DND-41 (cell line): ENCODE measurements at regions not wholly inside any gene's neighbourhood (a gene's known extent, or its start where the extent isn't known, plus 50 kb on each side); places are given as distances from the start of the nearest gene placed in this dataset.

Experiments used
- CTCF ChIP-seq: IDR thresholded peaks from 2 replicates; pipeline ENCODE4 v1.5.1; 2012; ENCODE audit warnings: borderline replicate concordance, low read length, moderate library complexity, mild to moderate bottlenecking; ENCODE audit not compliant: poor library complexity, severe bottlenecking; ENCODE audit errors: extremely low read depth
- EZH2 ChIP-seq: IDR thresholded peaks from 3 replicates; pipeline ENCODE4 v1.6.1; 2012; ENCODE audit warnings: borderline replicate concordance, low read depth, mild to moderate bottlenecking, moderate library complexity, low read length, inconsistent platforms; ENCODE audit not compliant: severe bottlenecking

GRCh38 chr13:97542102-97542685 is 108.2 kb downstream of the RAP2A start:
- TF ChIP-seq CTCF: no peak
- TF ChIP-seq EZH2: no peak
